Liver (tissue), 3 donors: ENCODE measurements at regions not wholly inside any gene's neighbourhood (a gene's known extent, or its start where the extent isn't known, plus 50 kb on each side); places are given as distances from the start of the nearest gene placed in this dataset.

Experiments
- FOXA1 ChIP-seq: IDR thresholded peaks from 2 replicates; pipeline ENCODE4 v1.6.1; 2016; ENCODE audit warnings: antibody characterized with exemption
- FOXA2 ChIP-seq: IDR thresholded peaks from 2 replicates; pipeline ENCODE4 v1.6.1; 2016; ENCODE audit warnings: antibody characterized with exemption
- HNF4A ChIP-seq, 2 donors: conservative IDR thresholded peaks; 2 replicates each; pipeline ENCODE4 v1.6.1; 2016; ENCODE audit warnings: antibody characterized with exemption in 2 of 2, mild to moderate bottlenecking in 2 of 2
- JUND ChIP-seq, 2 donors: IDR thresholded peaks; 2 replicates each; pipeline ENCODE4 v1.6.1; 2016; ENCODE audit warnings: antibody characterized with exemption in 2 of 2
- MAX ChIP-seq: IDR thresholded peaks from 2 replicates; pipeline ENCODE4 v1.6.1; 2016; ENCODE audit warnings: antibody characterized with exemption
- RAD21 ChIP-seq, 2 donors: IDR thresholded peaks; 2 replicates each; pipeline ENCODE4 v1.6.1; 2016; ENCODE audit warnings: antibody characterized with exemption in 2 of 2, mild to moderate bottlenecking in 2 of 2
- RXRA ChIP-seq, 2 donors: IDR thresholded peaks; 2 replicates each; pipeline ENCODE4 v1.6.1; 2017 to 2018; ENCODE audit warnings: antibody characterized with exemption in 2 of 2, mild to moderate bottlenecking in 1 of 2
- TAF1 ChIP-seq: conservative IDR thresholded peaks from 2 replicates; pipeline ENCODE4 v1.6.1; 2016; ENCODE audit warnings: antibody characterized with exemption, mild to moderate bottlenecking
- YY1 ChIP-seq: IDR thresholded peaks from 2 replicates; pipeline ENCODE4 v1.6.1; 2016; ENCODE audit warnings: antibody characterized with exemption, mild to moderate bottlenecking
- ZBTB33 ChIP-seq: IDR thresholded peaks from 2 replicates; pipeline ENCODE4 v1.6.1; 2016; ENCODE audit warnings: antibody characterized with exemption
- TF ChIP-seq, protein P1 (sequence below): fragments of 150-350 bp; IDR thresholded peaks from 2 replicates; pipeline ENCODE4 v1.5.1; 2017; ENCODE audit warnings: improper control_type of control experiment, low read depth, low read length; ENCODE audit not compliant: missing input control
- TF ChIP-seq, protein P2 (sequence below): IDR thresholded peaks from 2 replicates; pipeline ENCODE4 v1.6.1; 2016; ENCODE audit warnings: antibody characterized with exemption, mild to moderate bottlenecking
- TF ChIP-seq, protein P3 (sequence below): IDR thresholded peaks from 2 replicates; pipeline ENCODE4 v1.6.1; 2016; ENCODE audit warnings: antibody characterized with exemption
- donor health status: healthy.
- donor health status: healthy.

DNA sequence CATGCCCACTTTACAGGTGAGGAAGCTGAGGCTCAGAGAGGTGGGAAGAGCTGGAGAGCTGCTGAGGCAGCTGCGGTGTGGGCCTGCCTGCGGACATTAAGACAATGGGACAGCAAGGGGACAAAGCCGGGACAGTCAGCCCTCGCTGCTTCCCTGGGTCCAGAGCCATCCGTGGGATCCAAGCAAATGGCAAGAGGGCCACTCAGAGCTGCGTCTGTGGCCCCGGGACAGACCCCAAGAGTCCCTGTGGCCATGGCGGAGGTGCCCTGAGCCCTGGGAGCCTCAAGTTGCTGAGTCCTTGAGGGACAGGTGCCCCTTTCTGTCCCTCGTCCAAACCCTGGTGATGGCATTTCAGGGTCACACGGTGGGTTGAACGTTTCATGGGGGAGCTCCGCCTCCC is 191.9 kb downstream of the OLFM1 start:
- TF ChIP-seq FOXA2, result no peak
- TF ChIP-seq, protein P1, sequence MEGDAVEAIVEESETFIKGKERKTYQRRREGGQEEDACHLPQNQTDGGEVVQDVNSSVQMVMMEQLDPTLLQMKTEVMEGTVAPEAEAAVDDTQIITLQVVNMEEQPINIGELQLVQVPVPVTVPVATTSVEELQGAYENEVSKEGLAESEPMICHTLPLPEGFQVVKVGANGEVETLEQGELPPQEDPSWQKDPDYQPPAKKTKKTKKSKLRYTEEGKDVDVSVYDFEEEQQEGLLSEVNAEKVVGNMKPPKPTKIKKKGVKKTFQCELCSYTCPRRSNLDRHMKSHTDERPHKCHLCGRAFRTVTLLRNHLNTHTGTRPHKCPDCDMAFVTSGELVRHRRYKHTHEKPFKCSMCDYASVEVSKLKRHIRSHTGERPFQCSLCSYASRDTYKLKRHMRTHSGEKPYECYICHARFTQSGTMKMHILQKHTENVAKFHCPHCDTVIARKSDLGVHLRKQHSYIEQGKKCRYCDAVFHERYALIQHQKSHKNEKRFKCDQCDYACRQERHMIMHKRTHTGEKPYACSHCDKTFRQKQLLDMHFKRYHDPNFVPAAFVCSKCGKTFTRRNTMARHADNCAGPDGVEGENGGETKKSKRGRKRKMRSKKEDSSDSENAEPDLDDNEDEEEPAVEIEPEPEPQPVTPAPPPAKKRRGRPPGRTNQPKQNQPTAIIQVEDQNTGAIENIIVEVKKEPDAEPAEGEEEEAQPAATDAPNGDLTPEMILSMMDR, result no peak
- no peak for TF ChIP-seq RXRA (IDR thresholded peaks at IDR 0.05)
- no peak for TF ChIP-seq RAD21 (IDR thresholded peaks at IDR 0.05)
- no peak for TF ChIP-seq MAX
- TF ChIP-seq JUND (IDR thresholded peaks at IDR 0.05), result no peak
- TF ChIP-seq TAF1, result no peak
- TF ChIP-seq, protein P2, sequence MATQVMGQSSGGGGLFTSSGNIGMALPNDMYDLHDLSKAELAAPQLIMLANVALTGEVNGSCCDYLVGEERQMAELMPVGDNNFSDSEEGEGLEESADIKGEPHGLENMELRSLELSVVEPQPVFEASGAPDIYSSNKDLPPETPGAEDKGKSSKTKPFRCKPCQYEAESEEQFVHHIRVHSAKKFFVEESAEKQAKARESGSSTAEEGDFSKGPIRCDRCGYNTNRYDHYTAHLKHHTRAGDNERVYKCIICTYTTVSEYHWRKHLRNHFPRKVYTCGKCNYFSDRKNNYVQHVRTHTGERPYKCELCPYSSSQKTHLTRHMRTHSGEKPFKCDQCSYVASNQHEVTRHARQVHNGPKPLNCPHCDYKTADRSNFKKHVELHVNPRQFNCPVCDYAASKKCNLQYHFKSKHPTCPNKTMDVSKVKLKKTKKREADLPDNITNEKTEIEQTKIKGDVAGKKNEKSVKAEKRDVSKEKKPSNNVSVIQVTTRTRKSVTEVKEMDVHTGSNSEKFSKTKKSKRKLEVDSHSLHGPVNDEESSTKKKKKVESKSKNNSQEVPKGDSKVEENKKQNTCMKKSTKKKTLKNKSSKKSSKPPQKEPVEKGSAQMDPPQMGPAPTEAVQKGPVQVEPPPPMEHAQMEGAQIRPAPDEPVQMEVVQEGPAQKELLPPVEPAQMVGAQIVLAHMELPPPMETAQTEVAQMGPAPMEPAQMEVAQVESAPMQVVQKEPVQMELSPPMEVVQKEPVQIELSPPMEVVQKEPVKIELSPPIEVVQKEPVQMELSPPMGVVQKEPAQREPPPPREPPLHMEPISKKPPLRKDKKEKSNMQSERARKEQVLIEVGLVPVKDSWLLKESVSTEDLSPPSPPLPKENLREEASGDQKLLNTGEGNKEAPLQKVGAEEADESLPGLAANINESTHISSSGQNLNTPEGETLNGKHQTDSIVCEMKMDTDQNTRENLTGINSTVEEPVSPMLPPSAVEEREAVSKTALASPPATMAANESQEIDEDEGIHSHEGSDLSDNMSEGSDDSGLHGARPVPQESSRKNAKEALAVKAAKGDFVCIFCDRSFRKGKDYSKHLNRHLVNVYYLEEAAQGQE, result no peak
- no peak for TF ChIP-seq YY1
- TF ChIP-seq, protein P3, sequence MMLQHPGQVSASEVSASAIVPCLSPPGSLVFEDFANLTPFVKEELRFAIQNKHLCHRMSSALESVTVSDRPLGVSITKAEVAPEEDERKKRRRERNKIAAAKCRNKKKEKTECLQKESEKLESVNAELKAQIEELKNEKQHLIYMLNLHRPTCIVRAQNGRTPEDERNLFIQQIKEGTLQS, result no peak
- no peak for TF ChIP-seq FOXA1
- no peak for TF ChIP-seq HNF4A (conservative IDR thresholded peaks at IDR 0.05)
- no peak for TF ChIP-seq ZBTB33
